ENCODE measurements at regions not wholly inside any gene's neighbourhood (a gene's known extent, or its start where the extent isn't known, plus 50 kb on each side); places are given as distances from the start of the nearest gene placed in this dataset.

GRCh38 chr9:25353783-25354182, 324.5 kb downstream of the TUSC1 start:
- TF ChIP-seq CTCF (IDR thresholded peaks at IDR 0.05) (no peak), POLR2A (IDR thresholded peaks at IDR 0.05) (no peak)
